Muscle of arm (tissue), 1 donor: ENCODE measurements at regions not wholly inside any gene's neighbourhood (a gene's known extent, or its start where the extent isn't known, plus 50 kb on each side); places are given as distances from the start of the nearest gene placed in this dataset.

Experiments used
- DNase-seq: peaks from one replicate; pipeline ENCODE4 v3.0.0-alpha.2; 2013

DNA sequence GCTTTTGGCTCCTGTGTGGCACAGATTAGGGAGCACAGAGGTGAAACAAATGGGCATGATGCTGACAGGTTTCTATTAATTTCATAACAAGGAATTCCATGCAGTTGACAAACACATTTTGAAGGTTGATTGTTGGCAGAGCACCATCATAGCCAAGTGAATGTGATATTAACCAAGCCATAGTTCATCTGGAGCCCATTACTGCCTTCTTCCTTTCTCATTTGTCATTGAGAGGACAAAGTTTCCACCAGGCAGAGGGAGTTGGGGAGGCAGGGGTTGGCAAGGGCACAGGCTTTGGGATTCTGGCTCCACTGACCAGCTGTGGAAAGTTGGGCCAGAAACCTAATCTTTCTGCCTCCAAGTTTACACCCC is 325.2 kb downstream of the MFSD1 start:
- DNase-seq: no peak

DNA sequence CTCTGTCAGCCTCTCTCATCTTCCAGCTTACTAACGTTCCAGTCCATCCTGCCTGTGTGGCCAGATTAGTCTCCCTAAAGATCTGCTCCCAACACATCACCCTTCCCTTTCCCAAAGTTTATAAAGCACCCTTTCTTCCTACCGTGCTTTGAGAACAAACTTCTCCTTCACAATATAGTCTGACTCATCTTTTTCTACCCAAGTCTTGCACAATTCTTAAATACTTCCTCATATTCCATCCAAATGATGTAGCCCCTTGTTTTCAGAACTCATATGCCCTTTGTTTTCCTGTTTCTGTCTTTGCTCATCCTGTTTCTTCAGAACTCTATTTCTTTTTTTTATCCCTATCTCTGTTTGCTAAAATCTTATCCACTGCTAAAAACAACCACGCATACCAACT is 326.8 kb downstream of the MFSD1 start:
- DNase-seq: no peak

DNA sequence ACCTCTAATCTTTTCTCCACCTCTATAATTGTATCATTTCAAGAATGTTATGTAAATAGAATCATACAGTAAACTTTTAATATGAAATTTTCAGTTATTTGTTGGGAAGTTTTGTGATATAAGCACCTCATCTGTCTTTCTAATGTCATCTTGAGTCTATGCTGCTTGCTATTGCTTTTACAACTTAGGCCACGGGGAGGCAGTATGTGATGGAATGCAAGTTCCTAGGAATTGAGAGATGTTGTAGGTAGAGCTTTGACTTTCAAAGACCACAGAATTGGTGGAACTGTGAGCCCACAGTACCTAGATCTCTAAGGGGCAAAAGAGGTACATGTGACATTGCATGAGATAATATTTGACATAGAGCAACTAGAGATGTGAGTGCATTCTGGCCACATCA is 328.3 kb downstream of the MFSD1 start:
- DNase-seq: no peak

DNA sequence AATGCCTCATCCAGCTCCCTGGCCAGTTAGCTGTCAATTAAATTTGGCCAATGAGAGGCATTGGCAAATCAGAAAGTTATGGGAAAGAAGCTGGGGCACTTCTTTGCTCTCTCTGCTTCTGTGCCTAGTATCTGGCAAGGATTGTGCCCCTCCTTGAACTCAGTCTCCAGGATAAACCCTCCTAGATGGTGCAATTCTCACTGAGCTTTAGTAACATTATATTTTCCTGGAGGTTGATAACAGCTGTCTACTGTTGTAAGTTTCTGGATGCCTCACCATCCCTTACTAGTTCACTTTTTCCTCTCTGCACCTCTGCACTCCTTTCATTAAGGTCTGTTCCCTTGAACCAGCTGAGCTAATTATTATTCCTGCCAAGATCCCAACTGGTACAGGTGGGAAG is 329.5 kb downstream of the MFSD1 start:
- DNase-seq: no peak

DNA sequence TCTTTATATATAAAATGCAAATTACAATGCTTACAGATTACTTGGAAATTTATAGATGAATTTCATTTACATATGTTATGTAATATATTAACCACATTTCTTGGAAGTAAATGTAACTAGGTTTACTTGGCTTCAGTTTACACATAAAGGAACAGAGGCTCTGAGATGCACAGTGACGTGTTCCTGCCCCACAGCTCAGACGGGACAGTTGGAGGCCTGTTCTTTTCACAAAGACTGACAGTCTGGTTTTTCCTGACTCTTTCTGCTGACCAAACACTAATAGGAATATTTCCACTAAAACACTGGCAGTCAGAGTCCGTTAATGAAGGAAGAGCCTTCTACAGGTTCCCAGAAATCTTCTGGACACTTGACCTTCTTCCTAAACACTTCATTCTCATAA is 336.1 kb downstream of the MFSD1 start:
- no peak for DNase-seq

DNA sequence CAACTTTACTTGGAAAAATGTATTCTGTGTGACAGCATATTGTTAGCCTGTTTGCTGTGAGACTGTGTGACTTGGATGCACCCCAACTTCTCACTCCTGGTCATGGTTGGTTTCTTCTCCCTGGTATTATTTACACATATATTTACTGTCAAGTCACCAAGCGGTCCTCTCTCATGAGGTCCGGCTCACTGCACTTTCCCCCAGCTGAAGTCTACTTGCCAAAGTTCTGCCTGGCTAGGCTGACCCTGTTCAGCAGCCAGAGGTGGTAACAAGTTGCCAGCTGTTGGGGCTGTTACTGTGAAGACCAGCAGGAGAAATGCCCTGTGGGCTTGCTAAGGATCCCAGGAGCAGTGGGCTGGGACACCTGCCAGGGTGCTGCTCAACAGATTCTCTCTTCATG is 337.5 kb downstream of the MFSD1 start:
- DNase-seq: no peak

DNA sequence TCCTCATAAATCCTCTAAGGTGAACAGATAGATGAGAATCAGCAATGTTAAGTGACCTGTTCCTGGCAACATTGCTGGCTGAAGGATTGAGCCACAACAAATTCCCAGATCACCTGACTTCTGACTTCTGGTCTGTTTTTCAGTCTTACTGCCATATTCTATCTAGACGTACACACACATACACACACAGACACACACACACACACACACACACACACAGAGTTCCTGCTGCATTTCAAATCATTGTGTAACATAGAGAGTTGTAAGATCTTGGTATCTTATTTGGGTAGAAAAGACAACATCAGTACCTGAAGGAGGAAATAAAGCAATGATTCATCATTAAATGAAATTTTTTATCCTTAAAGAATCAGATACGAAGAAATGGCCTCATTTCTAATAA is 342.6 kb downstream of the MFSD1 start:
- no peak for DNase-seq

DNA sequence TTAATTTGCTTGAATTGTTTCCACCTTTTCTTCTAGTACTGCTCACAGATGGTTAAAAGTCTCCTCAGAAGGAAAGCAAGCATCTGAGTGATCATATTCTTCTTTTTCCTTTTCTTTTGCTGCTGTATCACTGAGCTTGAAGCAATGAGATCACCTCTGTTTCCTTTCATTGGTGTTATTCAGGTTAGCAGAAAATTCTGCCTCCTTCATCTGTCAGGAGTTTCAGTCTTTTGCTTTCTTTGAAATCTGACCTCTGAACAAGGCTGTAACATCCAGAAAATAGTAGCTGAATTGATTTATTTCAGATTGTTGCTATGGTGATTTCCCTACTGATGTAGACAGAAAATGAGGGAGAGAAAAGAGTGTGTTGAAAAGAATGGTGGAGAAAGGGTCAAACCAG is 343.0 kb downstream of the MFSD1 start:
- DNase-seq: no peak

DNA sequence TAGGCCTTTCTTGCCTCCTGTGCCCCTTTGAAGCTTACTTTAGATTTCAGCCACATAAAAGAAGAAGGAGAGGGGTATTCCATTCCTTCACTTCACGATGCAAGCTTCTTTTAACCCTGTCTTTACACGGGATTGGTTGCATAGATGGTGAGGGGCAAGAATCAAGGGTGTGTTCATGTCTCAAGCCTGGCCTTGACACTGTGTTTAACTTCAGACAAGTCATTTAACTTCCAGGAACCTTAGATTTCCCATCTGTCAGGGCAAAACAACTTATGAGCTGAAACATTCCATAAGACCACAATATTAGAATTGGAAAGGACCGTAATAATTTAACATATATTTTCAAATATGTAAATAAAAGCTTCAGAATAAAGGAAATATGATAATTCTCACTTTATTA is 344.5 kb downstream of the MFSD1 start:
- DNase-seq: no peak

DNA sequence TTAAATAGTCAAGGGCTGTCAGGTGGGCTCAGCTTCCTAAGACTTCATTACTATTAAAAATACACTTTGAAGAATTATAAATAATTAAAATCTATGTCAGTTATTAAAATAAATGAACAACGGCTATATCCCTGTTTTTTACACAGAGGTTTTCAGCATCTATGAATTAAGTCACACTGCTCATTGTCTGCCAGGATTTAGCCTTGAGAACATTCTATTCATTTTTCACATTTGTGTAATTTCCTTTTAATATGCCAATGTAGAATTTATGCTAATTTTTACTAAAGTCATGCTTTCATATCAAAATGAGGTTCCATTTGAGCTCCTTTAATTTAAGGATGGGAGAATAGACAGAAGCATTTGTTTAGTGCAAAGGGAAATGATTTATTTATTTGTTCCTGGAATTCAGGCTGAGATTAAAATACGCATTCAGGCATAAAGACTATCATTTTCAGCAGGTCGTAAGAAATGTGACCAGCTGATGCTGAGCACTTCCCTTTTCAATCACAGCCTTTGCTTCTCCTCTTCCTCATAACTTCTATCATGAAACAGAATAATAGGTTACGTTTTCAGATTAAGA is 345.1 kb downstream of the MFSD1 start:
- DNase-seq: no peak

DNA sequence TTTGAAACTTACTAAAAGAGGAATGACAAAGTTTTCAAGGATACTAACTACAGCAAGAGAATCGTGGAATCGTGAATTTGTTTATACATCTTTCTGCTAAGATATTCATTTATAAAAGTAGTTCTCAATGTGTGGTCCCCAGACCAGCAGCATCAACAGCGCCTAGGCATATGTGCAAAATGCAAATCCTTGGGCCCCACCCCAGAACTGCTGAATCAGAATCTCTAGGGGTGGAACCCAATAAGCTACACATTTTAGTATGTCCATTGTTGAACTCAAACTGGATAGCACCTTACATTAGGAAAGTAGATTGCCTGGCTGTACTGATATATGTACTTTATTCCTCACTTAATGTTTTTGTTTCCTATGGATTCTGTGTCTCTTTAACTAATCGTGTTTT is 346.0 kb downstream of the MFSD1 start:
- no peak for DNase-seq

DNA sequence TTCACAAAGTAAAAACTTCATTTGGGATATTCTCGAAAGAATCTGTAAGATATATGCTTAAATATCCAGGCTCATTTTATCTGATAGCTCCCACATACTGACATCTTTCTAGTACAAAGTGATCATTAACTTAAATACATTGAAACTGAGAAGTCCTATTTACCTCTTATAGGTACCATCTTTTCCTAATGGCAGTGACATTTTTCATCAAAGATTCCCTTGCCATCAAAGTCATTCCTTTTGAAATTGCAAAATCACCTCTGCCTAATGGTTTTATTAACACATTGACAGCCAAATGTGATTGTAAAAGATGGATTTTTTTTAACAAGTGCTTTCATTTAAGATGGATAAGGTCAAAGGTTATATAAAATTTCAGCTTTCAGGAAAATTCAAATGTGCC is 346.6 kb downstream of the MFSD1 start:
- DNase-seq: no peak

DNA sequence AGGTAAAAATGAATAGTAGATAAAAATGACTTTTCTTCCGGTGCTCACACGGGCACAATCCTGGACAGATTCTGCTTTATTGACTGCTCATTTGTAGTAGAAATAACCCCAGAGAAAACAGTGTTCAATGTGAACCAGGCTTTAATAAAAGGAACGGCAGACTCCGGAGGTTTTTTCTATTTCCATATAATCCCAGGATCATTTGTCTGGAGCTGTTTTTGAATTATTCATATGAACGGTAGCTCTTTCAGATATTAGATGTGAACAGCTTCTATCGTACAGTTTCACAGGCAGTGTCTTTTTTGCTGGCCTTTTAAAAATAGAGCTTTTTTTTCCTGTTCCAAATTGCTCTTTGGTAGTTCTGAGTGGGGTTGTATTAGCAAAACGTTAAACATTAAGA is 347.3 kb downstream of the MFSD1 start:
- no peak for DNase-seq

DNA sequence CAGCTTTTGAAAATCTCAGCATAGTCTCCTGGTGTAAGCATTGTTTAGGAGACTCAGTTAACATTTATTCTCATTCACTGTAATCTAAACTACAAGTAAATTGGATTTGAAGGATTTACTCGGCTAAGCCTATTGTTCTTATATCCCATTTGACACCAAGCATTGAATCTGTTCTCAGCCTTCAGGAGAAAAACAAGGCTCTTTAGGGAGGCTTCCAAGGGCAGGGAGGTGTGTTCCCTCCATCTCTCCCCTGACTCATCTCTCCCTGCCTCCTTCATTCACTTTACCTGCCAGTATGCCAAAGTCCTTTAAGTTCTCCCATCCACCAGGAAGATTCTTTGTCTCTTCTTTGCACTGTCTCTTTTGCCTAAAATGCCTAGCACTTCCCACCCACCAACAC is 347.8 kb downstream of the MFSD1 start:
- DNase-seq: no peak

DNA sequence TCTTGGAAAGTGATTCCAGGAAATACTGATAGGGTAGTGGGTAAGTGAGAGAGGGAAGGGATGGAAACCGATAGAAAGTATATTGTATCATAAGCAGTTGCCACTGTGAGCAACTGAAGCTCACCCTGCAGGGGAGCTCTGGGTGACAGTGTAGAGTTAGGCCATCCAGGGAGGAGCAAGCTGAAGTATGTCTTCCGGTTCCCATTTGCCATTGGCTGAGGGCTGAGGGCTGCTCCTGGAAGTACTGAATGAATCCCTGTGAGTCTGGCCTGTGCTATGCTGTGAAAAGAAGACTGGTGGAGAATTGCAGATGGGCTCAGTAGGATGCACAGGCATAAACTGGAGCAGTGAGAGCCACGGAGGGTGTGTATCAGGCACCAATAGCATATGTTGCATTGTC is 348.3 kb downstream of the MFSD1 start:
- DNase-seq: no peak

DNA sequence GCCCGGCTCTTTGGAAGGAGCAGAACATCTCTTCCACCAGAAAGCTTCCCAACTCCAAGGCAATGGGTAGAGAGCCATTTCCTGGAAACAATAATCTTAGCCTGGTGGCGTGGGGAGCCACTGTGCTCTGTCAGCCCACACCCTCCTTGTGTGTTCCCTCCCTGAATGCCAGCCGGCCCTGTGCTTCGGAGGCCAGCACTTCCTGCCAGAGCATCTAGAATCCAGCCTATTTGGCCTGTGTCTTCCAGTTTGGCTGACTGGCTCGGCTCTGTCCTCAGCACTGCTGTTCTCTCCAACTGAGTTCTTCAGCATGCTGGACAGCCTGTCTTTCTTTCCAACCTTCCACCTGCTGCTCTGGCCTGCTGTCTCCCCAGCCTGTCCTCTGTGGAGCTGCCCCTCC is 349.3 kb downstream of the MFSD1 start:
- no peak for DNase-seq

DNA sequence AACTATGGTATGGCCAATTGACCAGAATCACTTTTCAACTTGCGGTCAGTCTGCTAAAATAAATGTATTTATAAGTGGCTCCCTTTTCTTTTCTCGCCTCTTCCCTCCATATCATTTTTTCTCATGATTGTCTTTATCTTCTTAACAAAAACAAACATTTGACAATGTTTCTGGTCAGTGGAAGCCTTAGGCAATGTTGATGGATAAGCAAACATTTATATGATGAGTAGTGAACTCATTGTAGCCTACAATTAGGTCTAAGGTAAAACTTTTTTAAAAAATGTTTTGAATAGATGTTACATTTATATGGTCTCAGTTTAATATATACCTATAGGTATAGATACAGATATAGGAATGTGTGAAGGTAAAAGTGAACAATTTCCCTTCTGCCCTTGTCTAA is 355.4 kb downstream of the MFSD1 start:
- no peak for DNase-seq

DNA sequence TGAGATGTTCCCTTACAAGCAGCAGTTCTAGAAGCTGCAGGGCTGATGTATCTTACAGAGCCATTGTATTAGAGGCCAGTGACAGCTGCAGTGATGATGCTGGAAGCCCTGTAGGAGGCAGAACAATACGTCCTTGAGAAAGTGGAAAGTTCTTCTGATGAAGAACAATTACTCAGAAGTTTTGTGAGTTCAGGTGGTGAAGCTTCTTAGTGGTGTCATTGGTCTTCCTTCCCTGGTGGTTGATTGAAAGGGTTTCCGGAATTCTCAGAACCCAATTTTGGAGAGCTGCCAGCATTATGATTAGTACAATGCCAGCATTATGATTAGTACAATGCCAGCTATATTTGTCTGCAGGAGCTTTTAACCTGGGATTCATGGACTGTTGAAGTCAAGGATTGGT is 356.4 kb downstream of the MFSD1 start:
- DNase-seq: no peak

DNA sequence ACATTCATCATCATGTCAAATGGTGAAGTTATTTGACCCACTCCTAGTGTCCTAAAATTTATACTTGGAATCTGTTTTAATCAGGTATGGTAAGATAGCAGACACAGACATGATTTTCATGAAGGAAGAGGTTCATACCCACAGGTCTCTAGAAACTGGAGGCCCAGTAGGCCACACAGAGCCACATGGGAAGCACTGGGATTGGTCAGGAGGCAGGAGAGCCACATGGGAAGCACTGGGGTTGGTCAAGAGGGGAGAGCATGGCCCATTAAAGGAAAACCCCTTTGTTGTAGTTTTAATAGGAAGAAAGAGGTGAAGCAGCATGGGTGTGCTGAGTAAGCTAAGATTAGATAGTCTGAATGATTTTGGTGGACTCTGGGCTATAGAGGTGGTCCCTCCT is 356.9 kb downstream of the MFSD1 start:
- no peak for DNase-seq

DNA sequence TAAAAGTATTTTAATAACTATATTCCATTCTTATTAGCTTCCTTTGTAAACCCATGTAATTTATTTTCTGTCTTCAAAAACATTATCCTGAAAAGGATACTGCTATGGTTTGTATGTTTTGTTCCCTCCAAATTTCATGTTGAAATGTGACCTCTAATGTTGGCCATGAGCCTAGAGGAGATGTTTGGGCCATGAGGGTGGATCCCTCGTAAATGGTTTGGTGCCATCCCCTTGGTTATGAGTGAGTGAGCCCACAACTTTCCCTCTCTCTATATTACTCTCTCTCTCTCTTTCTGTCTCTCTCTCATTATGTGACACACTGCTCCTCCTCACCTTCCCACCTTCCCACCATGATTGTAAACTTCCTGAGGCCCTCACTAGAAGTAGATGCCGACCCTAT is 357.7 kb downstream of the MFSD1 start:
- no peak for DNase-seq

DNA sequence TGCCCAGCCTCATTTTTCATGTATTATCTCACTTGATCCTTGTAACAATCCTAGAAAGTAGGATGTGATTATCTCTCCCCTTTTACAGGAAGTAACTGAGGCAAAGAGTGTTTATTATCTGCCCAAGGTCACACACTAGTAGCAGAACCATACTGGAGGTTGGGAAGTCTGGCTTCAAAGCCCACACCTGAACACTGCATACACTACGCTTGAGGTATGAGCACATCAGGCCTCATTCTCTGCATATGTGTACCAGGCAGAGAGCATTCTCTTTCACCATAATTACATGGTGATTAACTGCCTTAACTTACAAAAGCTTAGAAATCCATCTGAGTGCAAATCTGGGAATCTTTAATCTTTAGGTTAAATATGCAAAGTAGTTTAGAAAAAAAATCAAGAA is 361.8 kb downstream of the MFSD1 start:
- DNase-seq: no peak

DNA sequence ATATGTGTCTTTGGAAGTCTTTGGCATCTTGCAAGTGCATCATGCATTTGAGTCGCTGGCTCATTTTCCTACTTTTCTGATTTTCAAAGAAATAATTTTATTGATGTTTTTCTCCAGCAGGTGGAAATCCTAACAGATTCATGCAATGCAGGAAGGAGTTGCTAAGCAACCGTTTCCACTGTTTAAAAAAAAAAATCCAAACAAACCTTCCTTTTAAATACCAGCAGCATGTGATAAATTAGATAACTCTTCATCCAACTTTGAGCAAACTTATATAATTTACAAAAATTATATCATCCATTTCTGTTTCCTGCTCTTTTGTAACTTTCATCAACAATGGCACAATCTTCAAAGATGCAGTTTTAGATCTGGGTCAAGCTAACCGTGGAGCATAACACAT is 364.1 kb downstream of the MFSD1 start:
- no peak for DNase-seq

DNA sequence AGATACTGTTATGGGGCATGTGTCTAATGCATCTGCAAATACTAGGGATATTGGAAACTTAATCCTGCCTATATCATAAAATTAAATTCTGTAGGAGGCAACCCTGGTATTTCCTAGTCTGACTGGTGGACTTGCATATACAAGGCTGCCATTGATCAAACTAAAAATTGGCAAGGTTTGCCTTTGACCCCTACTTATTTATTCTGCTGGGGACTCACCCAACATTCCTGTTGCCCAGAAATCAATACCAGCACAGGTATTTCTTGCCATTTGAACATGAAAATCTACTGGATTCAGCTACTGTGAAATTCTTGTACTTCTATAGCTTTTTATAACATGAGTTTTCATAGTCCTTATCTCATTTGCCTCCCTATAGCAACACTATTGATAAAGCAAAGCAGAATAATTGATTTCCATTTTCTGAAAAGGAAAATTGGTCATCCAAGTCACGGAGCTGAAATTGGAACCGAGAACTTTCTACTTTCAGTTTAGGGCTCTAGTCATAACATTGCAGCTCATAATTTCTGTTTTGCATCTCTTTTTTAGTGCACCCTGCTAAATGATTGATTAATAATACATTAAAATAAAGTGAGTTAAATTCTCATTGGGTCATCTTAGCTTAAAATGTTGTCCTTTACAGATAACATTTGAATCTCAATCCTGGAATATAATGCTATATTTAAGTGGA is 365.2 kb downstream of the MFSD1 start:
- DNase-seq: no peak

DNA sequence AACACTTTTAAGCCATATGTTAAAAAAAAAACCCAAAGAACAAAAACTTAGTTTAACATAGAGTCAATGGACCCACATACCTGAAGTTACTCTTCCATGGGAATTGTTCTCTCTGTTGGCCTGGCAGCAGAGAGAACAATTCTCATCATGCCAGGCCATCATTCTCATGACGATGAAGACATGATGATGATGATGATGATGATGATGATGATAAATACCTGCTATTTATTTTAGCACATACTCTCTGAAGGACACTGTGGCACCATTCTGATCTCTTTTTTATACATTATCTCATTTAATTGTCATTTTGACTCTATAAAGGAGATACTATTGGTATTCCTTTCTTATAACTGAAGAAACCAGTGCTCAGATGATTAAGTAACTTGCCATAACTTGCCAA is 366.9 kb downstream of the MFSD1 start:
- DNase-seq: no peak

DNA sequence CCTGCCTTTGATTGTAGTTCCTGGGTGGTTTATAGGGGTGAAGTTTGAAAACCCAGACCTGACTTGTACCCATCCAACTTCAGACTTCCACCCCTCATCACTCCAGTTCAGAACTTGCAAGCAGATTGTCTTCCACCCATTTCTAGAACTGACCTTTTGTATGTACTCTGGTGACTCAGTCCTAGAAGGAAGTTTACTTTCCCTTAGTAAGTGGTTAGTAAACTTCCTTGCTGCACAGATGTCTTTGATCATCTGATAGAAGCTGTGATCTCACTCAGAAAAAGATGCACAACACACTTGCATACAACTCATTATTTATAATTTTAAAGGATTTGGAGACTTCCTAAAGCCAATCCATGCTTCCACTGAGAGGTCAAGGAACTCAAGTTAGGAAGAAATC is 368.0 kb downstream of the MFSD1 start:
- DNase-seq: no peak
